H9 (cell line): ENCODE measurements at regions not wholly inside any gene's neighbourhood (a gene's known extent, or its start where the extent isn't known, plus 50 kb on each side); places are given as distances from the start of the nearest gene placed in this dataset.

Experiments used
- DNase-seq: peaks from one replicate; pipeline ENCODE4 v3.0.0-alpha.2; 2017
- H2AFZ ChIP-seq: one replicate; pipeline ENCODE4 v1.6.1; 2013; ENCODE audit warnings: mild to moderate bottlenecking, low read length, control low read depth, moderate library complexity
- H2AK5ac ChIP-seq: 2 replicates; pipeline ENCODE4 v1.6.1; 2013; ENCODE audit warnings: low read length, control low read depth, mixed read lengths; ENCODE audit not compliant: insufficient read length
- H2BK120ac ChIP-seq: one replicate; pipeline ENCODE4 v1.6.1; 2013; ENCODE audit warnings: low read depth, mild to moderate bottlenecking, low read length, control low read depth, inconsistent platforms; ENCODE audit not compliant: poor library complexity, severe bottlenecking
- H2BK12ac ChIP-seq: 2 replicates; pipeline ENCODE4 v1.6.1; 2013; ENCODE audit warnings: low read length, control low read depth, mixed read lengths, low read depth; ENCODE audit not compliant: insufficient read length
- H2BK15ac ChIP-seq: 2 replicates; pipeline ENCODE4 v1.6.1; 2013; ENCODE audit warnings: low read depth, low read length, control low read depth
- H2BK20ac ChIP-seq: one replicate; pipeline ENCODE4 v1.6.1; 2013; ENCODE audit warnings: low read depth, mild to moderate bottlenecking, low read length, control low read depth, inconsistent platforms; ENCODE audit not compliant: poor library complexity, severe bottlenecking
- H2BK5ac ChIP-seq: 2 replicates; pipeline ENCODE4 v1.6.1; 2013; ENCODE audit warnings: low read length, control low read depth, mixed read lengths; ENCODE audit not compliant: insufficient read length
- H3K14ac ChIP-seq: 2 replicates; pipeline ENCODE4 v1.6.1; 2013; ENCODE audit warnings: low read length, control low read depth; ENCODE audit not compliant: insufficient read depth
- H3K18ac ChIP-seq: 2 replicates; pipeline ENCODE4 v1.6.1; 2013; ENCODE audit warnings: low read depth, mild to moderate bottlenecking, mixed read lengths, low read length, control low read depth; ENCODE audit not compliant: insufficient read length
- H3K23ac ChIP-seq: 2 replicates; pipeline ENCODE4 v1.6.1; 2013; ENCODE audit warnings: low read length, control low read depth, mixed read lengths, low read depth; ENCODE audit not compliant: insufficient read length
- H3K23me2 ChIP-seq: 2 replicates; pipeline ENCODE4 v1.6.1; 2013; ENCODE audit warnings: low read depth, mild to moderate bottlenecking, mixed read lengths, low read length, control low read depth; ENCODE audit not compliant: insufficient read length, poor library complexity, severe bottlenecking
- H3K27ac ChIP-seq: 2 replicates; pipeline ENCODE4 v1.5.1; 2013; ENCODE audit warnings: low read length, control low read depth, mixed read lengths, low read depth; ENCODE audit not compliant: insufficient read length
- H3K27me3 ChIP-seq: 2 replicates; pipeline ENCODE4 v1.6.1; 2013; ENCODE audit warnings: low read length, control low read depth, inconsistent platforms; ENCODE audit not compliant: insufficient read depth
- H3K4ac ChIP-seq: 2 replicates; pipeline ENCODE4 v1.6.1; 2013; ENCODE audit warnings: low read depth, mild to moderate bottlenecking, control low read depth, inconsistent platforms, low read length, moderate library complexity
- H3K4me1 ChIP-seq: 2 replicates; pipeline ENCODE4 v1.6.1; 2013; ENCODE audit warnings: low read length, control low read depth, inconsistent platforms; ENCODE audit not compliant: insufficient read depth
- H3K4me2 ChIP-seq: 2 replicates; pipeline ENCODE4 v1.6.1; 2013; ENCODE audit warnings: low read length, control low read depth, mixed read lengths; ENCODE audit not compliant: insufficient read length, insufficient read depth
- H3K56ac ChIP-seq: 2 replicates; pipeline ENCODE4 v1.6.1; 2013; ENCODE audit warnings: low read depth, mild to moderate bottlenecking, mixed read lengths, low read length, control low read depth; ENCODE audit not compliant: insufficient read length
- H3K79me1 ChIP-seq: 2 replicates; pipeline ENCODE4 v1.6.1; 2013; ENCODE audit warnings: low read depth, mild to moderate bottlenecking, moderate library complexity, low read length, control low read depth, inconsistent platforms; ENCODE audit not compliant: insufficient read depth, poor library complexity, severe bottlenecking
- H3K79me2 ChIP-seq: 2 replicates; pipeline ENCODE4 v1.6.1; 2013; ENCODE audit warnings: low read length, control low read depth, inconsistent platforms; ENCODE audit not compliant: insufficient read depth
- H3K9ac ChIP-seq: 2 replicates; pipeline ENCODE4 v1.6.1; 2013; ENCODE audit warnings: low read length, control low read depth, mixed read lengths; ENCODE audit not compliant: insufficient read length; ENCODE audit errors: extremely low read depth
- H3K9me3 ChIP-seq: one replicate; pipeline ENCODE4 v1.6.1; 2013; ENCODE audit warnings: low read depth, low read length, inconsistent platforms; ENCODE audit not compliant: control insufficient read depth
- H3T11ph ChIP-seq: one replicate; pipeline ENCODE4 v1.6.1; 2013; ENCODE audit warnings: mild to moderate bottlenecking, low read length, control low read depth, inconsistent platforms
- H4K20me1 ChIP-seq: one replicate; pipeline ENCODE4 v1.6.1; 2013; ENCODE audit not compliant: control insufficient read depth, insufficient read length, insufficient read depth
- H4K5ac ChIP-seq: 2 replicates; pipeline ENCODE4 v1.6.1; 2013; ENCODE audit warnings: low read depth, mild to moderate bottlenecking, mixed read lengths, low read length, control low read depth; ENCODE audit not compliant: insufficient read length
- H4K8ac ChIP-seq: replicated peaks from 2 replicates; pipeline ENCODE4 v1.6.1; 2013; ENCODE audit warnings: low read length, control low read depth, mixed read lengths, low read depth; ENCODE audit not compliant: insufficient read length
- H4K91ac ChIP-seq: 2 replicates; pipeline ENCODE4 v1.6.1; 2013; ENCODE audit warnings: low read depth, mild to moderate bottlenecking, moderate library complexity, mixed read lengths, low read length, control low read depth; ENCODE audit not compliant: insufficient read length
- H3K27ac Mint-ChIP-seq, 3 experiments: 2 replicates in 2 of 3; 3 replicates in 1 of 3; pipeline ENCODE4 v1.8.0; 2020 to 2021; ENCODE audit warnings: mixed read lengths in 3 of 3, mild to moderate bottlenecking in 1 of 3, moderate library complexity in 1 of 3
- H3K27me3 Mint-ChIP-seq: 2 replicates; pipeline ENCODE4 v1.8.0; 2021; ENCODE audit warnings: low read depth, mild to moderate bottlenecking, moderate library complexity, mixed read lengths
- H3K36me3 Mint-ChIP-seq, 3 experiments: 2 replicates in 2 of 3; 3 replicates in 1 of 3; pipeline ENCODE4 v1.8.0; 2020 to 2021; ENCODE audit warnings: low read depth in 3 of 3, mixed read lengths in 3 of 3; ENCODE audit not compliant: insufficient read depth in 1 of 3
- H3K4me1 Mint-ChIP-seq, 2 experiments: 2 replicates each; pipeline ENCODE4 v1.8.0; 2020; ENCODE audit warnings: mixed read lengths in 2 of 2
- H3K4me3 Mint-ChIP-seq, 2 experiments: 2 replicates in 1 of 2; 3 replicates in 1 of 2; pipeline ENCODE4 v1.8.0; 2020 to 2021; ENCODE audit warnings: mild to moderate bottlenecking in 2 of 2, mixed read lengths in 2 of 2, moderate library complexity in 1 of 2
- H3K9me3 Mint-ChIP-seq, 2 experiments: 2 replicates in 1 of 2; 3 replicates in 1 of 2; pipeline ENCODE4 v1.8.0; 2020; ENCODE audit warnings: mild to moderate bottlenecking in 2 of 2, mixed read lengths in 2 of 2, moderate library complexity in 1 of 2
- WGBS: extraction: QIAGEN DNeasy Blood & Tissue Kit; methylation state at CpG from one replicate; pipeline ENCODE4 v1.1.7; 2013; ENCODE audit warnings: missing lambda C conversion rate, low lambda C conversion rate, mixed read lengths; ENCODE audit not compliant: insufficient read length; ENCODE audit errors: extremely low coverage; 5-methylcytosine and 5-hydroxymethylcytosine counted together
- TF ChIP-seq, protein P1 (sequence below): fragments of 200-600 bp; sonication (generic); conservative IDR thresholded peaks from 3 replicates; pipeline ENCODE4 v1.8.0; 2021; ENCODE audit warnings: antibody characterized with exemption, mild to moderate bottlenecking

DNA sequence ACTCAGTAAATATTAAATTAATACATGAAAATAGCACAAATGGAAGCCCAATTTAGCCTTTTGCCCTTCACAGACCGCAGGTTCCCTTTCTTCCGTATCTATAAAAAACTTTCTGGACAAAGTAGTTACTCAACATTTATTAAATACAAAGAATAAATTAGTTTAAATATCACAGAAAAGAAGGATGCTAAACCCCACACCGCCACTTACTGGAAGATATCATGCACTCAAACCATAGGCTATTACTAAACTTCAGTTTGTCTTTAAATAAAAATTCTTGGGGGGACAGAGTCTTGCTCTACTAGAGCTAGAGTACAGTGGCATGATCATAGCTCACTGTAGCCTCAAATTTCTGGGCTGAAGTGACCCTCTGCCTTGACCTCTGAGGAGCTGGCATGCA lies 120.7 kb upstream of the FHL2 start:
- H4K5ac ChIP-seq: no peak overlapping the region
- H2BK15ac ChIP-seq: no peak overlapping the region
- no peaks in the 10 kb centered on the region for H3K4me1 ChIP-seq
- no peak overlapping the region for H2BK20ac ChIP-seq
- H2AK5ac ChIP-seq: no peak overlapping the region
- H3K56ac ChIP-seq: no peak overlapping the region
- no peak overlapping the region for H3K4ac ChIP-seq
- peaks cover 2% of the 10 kb centered on the region; the same call in 1 of the 2 replicates for H3K27me3 Mint-ChIP-seq
- H3K23ac ChIP-seq: no peak overlapping the region
- no peaks in the 10 kb centered on the region; the same call in 1 of the 2 replicates for H3K27me3 ChIP-seq
- H3K79me2 ChIP-seq: no peaks in the 10 kb centered on the region
- no peaks in the 10 kb centered on the region for H3K4me1 Mint-ChIP-seq
- H3K27ac Mint-ChIP-seq: no peak overlapping the region
- no peak overlapping the region for H2BK12ac ChIP-seq
- H3K14ac ChIP-seq: no peak overlapping the region
- H2BK120ac ChIP-seq: no peak overlapping the region
- TF ChIP-seq, protein P1, sequence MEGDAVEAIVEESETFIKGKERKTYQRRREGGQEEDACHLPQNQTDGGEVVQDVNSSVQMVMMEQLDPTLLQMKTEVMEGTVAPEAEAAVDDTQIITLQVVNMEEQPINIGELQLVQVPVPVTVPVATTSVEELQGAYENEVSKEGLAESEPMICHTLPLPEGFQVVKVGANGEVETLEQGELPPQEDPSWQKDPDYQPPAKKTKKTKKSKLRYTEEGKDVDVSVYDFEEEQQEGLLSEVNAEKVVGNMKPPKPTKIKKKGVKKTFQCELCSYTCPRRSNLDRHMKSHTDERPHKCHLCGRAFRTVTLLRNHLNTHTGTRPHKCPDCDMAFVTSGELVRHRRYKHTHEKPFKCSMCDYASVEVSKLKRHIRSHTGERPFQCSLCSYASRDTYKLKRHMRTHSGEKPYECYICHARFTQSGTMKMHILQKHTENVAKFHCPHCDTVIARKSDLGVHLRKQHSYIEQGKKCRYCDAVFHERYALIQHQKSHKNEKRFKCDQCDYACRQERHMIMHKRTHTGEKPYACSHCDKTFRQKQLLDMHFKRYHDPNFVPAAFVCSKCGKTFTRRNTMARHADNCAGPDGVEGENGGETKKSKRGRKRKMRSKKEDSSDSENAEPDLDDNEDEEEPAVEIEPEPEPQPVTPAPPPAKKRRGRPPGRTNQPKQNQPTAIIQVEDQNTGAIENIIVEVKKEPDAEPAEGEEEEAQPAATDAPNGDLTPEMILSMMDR: no peak
- no peaks in the 10 kb centered on the region for H3K79me1 ChIP-seq
- H4K91ac ChIP-seq: no peak overlapping the region
- H3K9me3 Mint-ChIP-seq: no peaks in the 10 kb centered on the region
- no peak overlapping the region for H2BK5ac ChIP-seq
- H3K27ac ChIP-seq: no peak overlapping the region
- DNase-seq: no peak
- no CpG with 5 or more reads among the region's 3 CpGs for WGBS
- no peak overlapping the region for H3T11ph ChIP-seq
- no peak overlapping the region for H3K9ac ChIP-seq
- no peak overlapping the region for H3K18ac ChIP-seq
- no peaks in the 10 kb centered on the region for H4K20me1 ChIP-seq
- no peak overlapping the region for H3K4me2 ChIP-seq
- no peaks in the 10 kb centered on the region for H3K23me2 ChIP-seq
- no peaks in the 10 kb centered on the region for H3K9me3 ChIP-seq
- H4K8ac ChIP-seq: no peak overlapping the region
- no peaks in the 10 kb centered on the region for H3K36me3 Mint-ChIP-seq
- H3K4me3 Mint-ChIP-seq: no peak overlapping the region
- H2AFZ ChIP-seq: no peak overlapping the region
